Heart left ventricle (tissue), 13 donors: ENCODE measurements at regions not wholly inside any gene's neighbourhood (a gene's known extent, or its start where the extent isn't known, plus 50 kb on each side); places are given as distances from the start of the nearest gene placed in this dataset.

Experiments used
- CTCF ChIP-seq, 12 donors: fragments of 200-600 bp; sonication (generic) in 4 of 12; IDR thresholded peaks; one replicate each; pipeline versions ENCODE4 v1.5.0 to v1.8.0; 2018 to 2022; ENCODE audit warnings: antibody characterized with exemption in 12 of 12, mild to moderate bottlenecking in 5 of 12
- POLR2A ChIP-seq, 2 donors: fragments of 450-650 bp; IDR thresholded peaks; one replicate each; pipeline ENCODE4 v1.6.1; 2017; ENCODE audit warnings: antibody characterized with exemption in 2 of 2, mild to moderate bottlenecking in 2 of 2, moderate library complexity in 2 of 2
- donor health status: ischemic (EF 13 %, LVEDD 7.1; RV severe dilation, severe dysfunction).
- donor health status: DM: no; HTN: yes; CAD: no.
- donor health status: DM: no; HTN: no; CAD: no.
- donor health status: ischemic (EF 25% LVEDD 6.9; RV normal size, moderate dysfunction).
- donor health status: ischemic (EF 25% LVEDD 5.7; RV mildly dilated, moderate dysfunction).
- donor health status: ischemic (EF 35%, LVEDD 5.7; RV mildly dilated, moderate dysfunction).
- donor health status: nonischemic (EF 11% LVEDD 7.7; RV severe dilation, severe dysfunction).
- donor health status: DM: yes; HTN: yes; CAD: no.
- donor health status: PGD.
- donor health status: ischemic (EF 29% LVEDD 5.4; RV normal size, mild dysfunction).
- donor health status: nonischemic (EF 23%, LVEDD 6.1; RV moderate dilation, normal function).

DNA sequence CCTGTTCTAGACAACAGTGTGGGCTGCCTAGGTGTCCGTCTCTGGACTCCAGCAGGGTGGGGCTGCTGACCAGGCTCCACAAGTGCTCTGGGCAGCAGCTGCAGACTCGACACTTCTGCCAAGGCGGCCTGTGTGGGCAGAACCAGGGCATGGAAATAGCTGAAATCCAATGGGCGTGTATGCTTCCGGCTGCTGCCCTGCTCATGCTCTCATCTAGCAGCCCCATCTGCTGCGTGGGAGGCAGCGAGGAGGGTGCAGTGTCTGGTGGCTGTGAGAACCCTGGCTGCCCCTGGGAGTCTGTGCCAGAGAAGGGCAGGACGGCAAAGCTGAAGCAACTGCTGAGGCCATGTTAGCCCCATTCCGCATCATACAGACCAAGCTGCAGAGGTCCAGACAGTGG is 174.9 kb downstream of the SOX11 start:
- TF ChIP-seq POLR2A (IDR thresholded peaks at IDR 0.05) = no peak
- no peak for TF ChIP-seq CTCF (IDR thresholded peaks at IDR 0.05)
